Upper lobe of left lung (tissue), 4 donors: ENCODE measurements at regions not wholly inside any gene's neighbourhood (a gene's known extent, or its start where the extent isn't known, plus 50 kb on each side); places are given as distances from the start of the nearest gene placed in this dataset.
"Not testable (repeated sequence)": the region's sequence is repeated elsewhere in the genome, so short reads cannot be mapped to it uniquely, and the experiment has no call there.

Source experiments
- EP300 ChIP-seq, 4 donors: sonication (generic); formaldehyde crosslinking; IDR thresholded peaks; one replicate each; pipeline ENCODE4 v1.5.1; 2017; ENCODE audit warnings: antibody characterized with exemption in 4 of 4, control low read depth in 2 of 4
- POLR2A ChIP-seq, 4 donors: fragments of 450-650 bp; IDR thresholded peaks; one replicate each; pipeline ENCODE4 v1.5.1; 2016 to 2017; ENCODE audit warnings: antibody characterized with exemption in 4 of 4, mild to moderate bottlenecking in 2 of 4
- POLR2AphosphoS5 ChIP-seq, 2 donors: sonication (generic); formaldehyde crosslinking; IDR thresholded peaks; one replicate each; pipeline ENCODE4 v1.5.1; 2017; ENCODE audit warnings: antibody characterized with exemption in 2 of 2
- TF ChIP-seq, protein P1 (sequence below), 6 experiments: fragments of 450-650 bp in 4 of 6; fragments of 200-600 bp in 2 of 6; sonication (generic) in 2 of 6; IDR thresholded peaks; one replicate each; pipeline ENCODE4 v1.5.1; 2016 to 2019; ENCODE audit warnings: antibody characterized with exemption in 6 of 6

GRCh38 chr16:88148682-88149081 is 197.4 kb downstream of the BANP start:
- TF ChIP-seq, protein P1, sequence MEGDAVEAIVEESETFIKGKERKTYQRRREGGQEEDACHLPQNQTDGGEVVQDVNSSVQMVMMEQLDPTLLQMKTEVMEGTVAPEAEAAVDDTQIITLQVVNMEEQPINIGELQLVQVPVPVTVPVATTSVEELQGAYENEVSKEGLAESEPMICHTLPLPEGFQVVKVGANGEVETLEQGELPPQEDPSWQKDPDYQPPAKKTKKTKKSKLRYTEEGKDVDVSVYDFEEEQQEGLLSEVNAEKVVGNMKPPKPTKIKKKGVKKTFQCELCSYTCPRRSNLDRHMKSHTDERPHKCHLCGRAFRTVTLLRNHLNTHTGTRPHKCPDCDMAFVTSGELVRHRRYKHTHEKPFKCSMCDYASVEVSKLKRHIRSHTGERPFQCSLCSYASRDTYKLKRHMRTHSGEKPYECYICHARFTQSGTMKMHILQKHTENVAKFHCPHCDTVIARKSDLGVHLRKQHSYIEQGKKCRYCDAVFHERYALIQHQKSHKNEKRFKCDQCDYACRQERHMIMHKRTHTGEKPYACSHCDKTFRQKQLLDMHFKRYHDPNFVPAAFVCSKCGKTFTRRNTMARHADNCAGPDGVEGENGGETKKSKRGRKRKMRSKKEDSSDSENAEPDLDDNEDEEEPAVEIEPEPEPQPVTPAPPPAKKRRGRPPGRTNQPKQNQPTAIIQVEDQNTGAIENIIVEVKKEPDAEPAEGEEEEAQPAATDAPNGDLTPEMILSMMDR (IDR thresholded peaks at IDR 0.05): not testable (repeated sequence)
- not testable (repeated sequence) for TF ChIP-seq POLR2A, POLR2AphosphoS5, EP300 (IDR thresholded peaks at IDR 0.05)
